SK-N-DZ (cell line): ENCODE measurements at regions not wholly inside any gene's neighbourhood (a gene's known extent, or its start where the extent isn't known, plus 50 kb on each side); places are given as distances from the start of the nearest gene placed in this dataset.

ENCODE experiments used
- DNase-seq: peaks from one replicate; pipeline ENCODE4 v3.0.0-alpha.2; 2015; ENCODE audit warnings: low spot score

GRCh38 chr2:239639421-239640185, 238.8 kb upstream of the HDAC4 start:
- no peak for DNase-seq

GRCh38 chr2:239638376-239638775, 237.6 kb upstream of the HDAC4 start:
- DNase-seq = no peak

GRCh38 chr2:239636808-239637207, 236.0 kb upstream of the HDAC4 start:
- no peak for DNase-seq

- no peak for DNase-seq
Measured at GRCh38 chr2:239634769-239635168, 233.9 kb upstream of the HDAC4 start.

GRCh38 chr2:239630618-239631286, 229.9 kb upstream of the HDAC4 start:
- DNase-seq = no peak

- DNase-seq = no peak
Measured at GRCh38 chr2:239629926-239630617, 229.3 kb upstream of the HDAC4 start.

GRCh38 chr2:239626961-239627592, 226.3 kb upstream of the HDAC4 start:
- no peak for DNase-seq

GRCh38 chr2:239625971-239626734, 225.3 kb upstream of the HDAC4 start:
- DNase-seq = no peak

- DNase-seq = no peak
Measured at GRCh38 chr2:239625156-239625845, 224.5 kb upstream of the HDAC4 start.

- no peak for DNase-seq
Measured at GRCh38 chr2:239621611-239622010, 220.8 kb upstream of the HDAC4 start.

- no peak for DNase-seq
Measured at GRCh38 chr2:239619369-239619768, 218.5 kb upstream of the HDAC4 start.

- no peak for DNase-seq
Measured at GRCh38 chr2:239616729-239617128, 215.9 kb upstream of the HDAC4 start.

GRCh38 chr2:239612133-239612532, 211.3 kb upstream of the HDAC4 start:
- DNase-seq = no peak

GRCh38 chr2:239611222-239611795, 210.5 kb upstream of the HDAC4 start:
- no peak for DNase-seq

- DNase-seq = no peak
Measured at GRCh38 chr2:239610457-239611221, 209.8 kb upstream of the HDAC4 start.

- no peak for DNase-seq
Measured at GRCh38 chr2:239609607-239610310, 208.9 kb upstream of the HDAC4 start.

- no peak for DNase-seq
Measured at GRCh38 chr2:239609162-239609561, 208.3 kb upstream of the HDAC4 start.

GRCh38 chr2:239608723-239609122, 207.9 kb upstream of the HDAC4 start:
- no peak for DNase-seq

GRCh38 chr2:239608260-239608659, 207.4 kb upstream of the HDAC4 start:
- DNase-seq = no peak
